ENCODE measurements at regions not wholly inside any gene's neighbourhood (a gene's known extent, or its start where the extent isn't known, plus 50 kb on each side); places are given as distances from the start of the nearest gene placed in this dataset.

DNA sequence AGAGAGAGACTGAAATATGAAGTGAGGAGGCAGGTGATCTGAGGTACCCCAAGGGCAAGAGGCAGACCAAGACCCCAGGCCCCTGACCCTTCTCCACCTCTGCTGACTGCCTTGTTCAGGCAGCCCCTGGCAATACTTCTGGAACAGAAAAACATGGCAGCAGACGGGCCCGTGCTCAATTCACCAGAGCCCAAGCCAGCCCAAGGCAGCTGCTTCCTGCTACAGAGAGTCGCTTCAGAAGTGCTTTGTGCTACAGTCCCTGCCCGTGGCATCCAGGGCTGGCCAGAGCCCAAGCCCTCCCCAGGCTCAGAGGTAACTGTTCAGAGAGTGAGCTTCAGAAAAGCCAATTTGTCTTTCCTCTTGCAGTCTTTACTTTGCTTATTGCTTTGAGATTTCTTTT, 151.4 kb upstream of the FSTL4 start:
- Histone ChIP-seq H3K4me1 (ENCODE audit: low read length) (no peaks in the 10 kb centered on the region), H3K9ac (ENCODE audit: low read length) (no peak overlapping the region), H3K36me3 (replicated peaks; ENCODE audit: low read depth, low read length) (no peaks in the 10 kb centered on the region), H2AFZ (ENCODE audit: low read depth, low read length) (no peak overlapping the region), H3K79me2 (ENCODE audit: low read length) (no peaks in the 10 kb centered on the region), H3K4me2 (ENCODE audit: low read length) (no peak overlapping the region), H3K27me3 (ENCODE audit: low read depth, low read length) (0 out of 2 replicates have a peak, but pooled peaks cover 3% of the 10 kb centered on the region), H3K9me3 (ENCODE audit: insufficient read depth, low read length) (no peaks in the 10 kb centered on the region), H4K20me1 (ENCODE audit: insufficient read depth, low read length) (no peaks in the 10 kb centered on the region), H3K27ac (ENCODE audit: low read length) (no peak overlapping the region), H3K4me3 (ENCODE audit: low read length) (no peak overlapping the region)
- TF ChIP-seq, protein P1, sequence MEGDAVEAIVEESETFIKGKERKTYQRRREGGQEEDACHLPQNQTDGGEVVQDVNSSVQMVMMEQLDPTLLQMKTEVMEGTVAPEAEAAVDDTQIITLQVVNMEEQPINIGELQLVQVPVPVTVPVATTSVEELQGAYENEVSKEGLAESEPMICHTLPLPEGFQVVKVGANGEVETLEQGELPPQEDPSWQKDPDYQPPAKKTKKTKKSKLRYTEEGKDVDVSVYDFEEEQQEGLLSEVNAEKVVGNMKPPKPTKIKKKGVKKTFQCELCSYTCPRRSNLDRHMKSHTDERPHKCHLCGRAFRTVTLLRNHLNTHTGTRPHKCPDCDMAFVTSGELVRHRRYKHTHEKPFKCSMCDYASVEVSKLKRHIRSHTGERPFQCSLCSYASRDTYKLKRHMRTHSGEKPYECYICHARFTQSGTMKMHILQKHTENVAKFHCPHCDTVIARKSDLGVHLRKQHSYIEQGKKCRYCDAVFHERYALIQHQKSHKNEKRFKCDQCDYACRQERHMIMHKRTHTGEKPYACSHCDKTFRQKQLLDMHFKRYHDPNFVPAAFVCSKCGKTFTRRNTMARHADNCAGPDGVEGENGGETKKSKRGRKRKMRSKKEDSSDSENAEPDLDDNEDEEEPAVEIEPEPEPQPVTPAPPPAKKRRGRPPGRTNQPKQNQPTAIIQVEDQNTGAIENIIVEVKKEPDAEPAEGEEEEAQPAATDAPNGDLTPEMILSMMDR (IDR thresholded peaks at IDR 0.05; ENCODE audit: low read depth, low read length) = no peak
- TF ChIP-seq EZH2phosphoT487 (IDR thresholded peaks at IDR 0.05; ENCODE audit: low read depth) = no peak

DNA sequence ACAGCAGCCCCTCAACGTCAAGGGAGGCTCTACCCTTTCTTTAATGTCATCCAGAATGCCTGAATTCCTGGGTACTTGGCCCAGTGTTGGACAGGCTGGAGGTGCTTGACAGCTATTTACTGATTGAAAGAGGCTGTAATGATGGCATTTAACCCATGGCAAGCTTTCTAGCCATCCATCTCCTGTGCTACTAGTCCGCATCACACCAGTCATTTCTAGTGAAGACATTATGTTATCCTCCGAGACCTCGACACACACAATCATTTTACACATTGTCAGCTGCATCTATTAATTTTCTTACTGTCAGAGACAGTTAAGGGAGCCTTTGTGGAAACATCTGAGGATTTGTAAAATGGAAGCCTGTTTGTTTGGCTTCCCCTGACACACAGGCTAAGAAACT, 149.3 kb upstream of the FSTL4 start:
- Histone ChIP-seq H3K4me2 (ENCODE audit: low read length) (no peak overlapping the region), H2AFZ (ENCODE audit: low read depth, low read length) (no peak overlapping the region), H3K27ac (ENCODE audit: low read length) (no peak overlapping the region), H3K4me1 (ENCODE audit: low read length) (no peaks in the 10 kb centered on the region), H3K27me3 (ENCODE audit: low read depth, low read length) (0 out of 2 replicates have a peak, but pooled peaks cover 3% of the 10 kb centered on the region), H3K79me2 (ENCODE audit: low read length) (no peaks in the 10 kb centered on the region), H4K20me1 (ENCODE audit: insufficient read depth, low read length) (no peaks in the 10 kb centered on the region), H3K4me3 (ENCODE audit: low read length) (no peak overlapping the region), H3K36me3 (replicated peaks; ENCODE audit: low read depth, low read length) (no peaks in the 10 kb centered on the region), H3K9me3 (ENCODE audit: insufficient read depth, low read length) (no peaks in the 10 kb centered on the region), H3K9ac (ENCODE audit: low read length) (no peak overlapping the region)
- no peak for TF ChIP-seq EZH2phosphoT487 (IDR thresholded peaks at IDR 0.05; ENCODE audit: low read depth)
- TF ChIP-seq, protein P1 (IDR thresholded peaks at IDR 0.05; ENCODE audit: low read depth, low read length) = no peak

DNA sequence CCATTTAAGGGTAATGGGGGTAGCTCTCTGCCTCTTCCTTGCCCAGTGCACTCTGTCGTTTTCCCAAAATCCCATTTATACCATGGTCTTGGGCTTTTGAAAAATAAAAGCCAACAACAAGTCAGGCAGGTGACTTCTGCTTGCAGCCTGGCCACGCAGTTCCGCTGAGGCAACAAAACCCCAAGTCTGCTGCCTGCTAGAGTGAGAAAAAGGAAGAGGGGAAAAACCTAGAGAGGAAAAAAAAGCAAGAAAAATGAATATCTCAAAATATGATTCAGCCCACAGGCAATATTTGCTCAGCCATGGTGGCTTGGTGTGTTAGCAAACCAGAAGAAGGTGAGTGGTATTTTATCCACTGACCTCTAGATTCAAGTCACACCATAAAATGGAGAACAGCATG, 148.2 kb upstream of the FSTL4 start:
- Histone ChIP-seq H4K20me1 (ENCODE audit: insufficient read depth, low read length) (no peaks in the 10 kb centered on the region), H3K27me3 (ENCODE audit: low read depth, low read length) (peaks cover 14% of the 10 kb centered on the region), H3K4me2 (ENCODE audit: low read length) (no peak overlapping the region), H2AFZ (ENCODE audit: low read depth, low read length) (no peak overlapping the region), H3K4me3 (ENCODE audit: low read length) (no peak overlapping the region), H3K9ac (ENCODE audit: low read length) (no peak overlapping the region), H3K79me2 (ENCODE audit: low read length) (no peaks in the 10 kb centered on the region), H3K36me3 (replicated peaks; ENCODE audit: low read depth, low read length) (no peaks in the 10 kb centered on the region), H3K27ac (ENCODE audit: low read length) (no peak overlapping the region), H3K4me1 (ENCODE audit: low read length) (no peaks in the 10 kb centered on the region), H3K9me3 (ENCODE audit: insufficient read depth, low read length) (no peaks in the 10 kb centered on the region)
- TF ChIP-seq EZH2phosphoT487 (IDR thresholded peaks at IDR 0.05; ENCODE audit: low read depth) = no peak
- TF ChIP-seq, protein P1 (IDR thresholded peaks at IDR 0.05; ENCODE audit: low read depth, low read length) = no peak

DNA sequence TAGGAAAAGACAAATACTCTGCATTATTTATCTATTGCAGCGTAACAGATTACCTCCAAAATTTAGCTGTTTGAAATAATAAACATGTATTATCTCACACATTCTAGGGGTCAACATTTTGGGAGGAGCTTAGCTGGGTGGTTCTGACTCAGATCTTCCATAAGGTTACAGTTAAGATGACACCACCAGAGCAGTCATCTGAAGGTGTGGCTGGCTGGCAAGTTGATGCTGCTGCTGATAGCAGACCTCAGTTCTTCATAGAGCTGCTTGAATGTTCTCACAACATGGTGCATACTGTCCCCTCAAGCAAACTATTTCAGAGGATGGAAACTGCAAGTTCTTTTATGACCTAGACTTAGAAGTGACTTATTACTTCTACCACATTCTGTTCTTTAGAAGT, 146.3 kb upstream of the FSTL4 start:
- Histone ChIP-seq H3K9ac (ENCODE audit: low read length) (no peak overlapping the region), H3K4me2 (ENCODE audit: low read length) (no peak overlapping the region), H3K4me1 (ENCODE audit: low read length) (no peaks in the 10 kb centered on the region), H3K4me3 (ENCODE audit: low read length) (no peak overlapping the region), H2AFZ (ENCODE audit: low read depth, low read length) (no peak overlapping the region), H3K9me3 (ENCODE audit: insufficient read depth, low read length) (no peaks in the 10 kb centered on the region), H4K20me1 (ENCODE audit: insufficient read depth, low read length) (no peaks in the 10 kb centered on the region), H3K36me3 (replicated peaks; ENCODE audit: low read depth, low read length) (no peaks in the 10 kb centered on the region), H3K27me3 (ENCODE audit: low read depth, low read length) (peaks cover 16% of the 10 kb centered on the region), H3K79me2 (ENCODE audit: low read length) (no peaks in the 10 kb centered on the region), H3K27ac (ENCODE audit: low read length) (no peak overlapping the region)
- TF ChIP-seq, protein P1 (IDR thresholded peaks at IDR 0.05; ENCODE audit: low read depth, low read length) = no peak
- TF ChIP-seq EZH2phosphoT487 (IDR thresholded peaks at IDR 0.05; ENCODE audit: low read depth) = no peak

Data from OCI-LY3 (cell line).